ENCODE measurements at regions not wholly inside any gene's neighbourhood (a gene's known extent, or its start where the extent isn't known, plus 50 kb on each side); places are given as distances from the start of the nearest gene placed in this dataset.

GRCh38 chr2:82690757-82691411 lies 1768.2 kb downstream of the SUCLG1 start:
- intact Hi-C loops (cut with DNase I) = no loop called here

GRCh38 chr2:82675186-82675585 lies 1783.9 kb downstream of the SUCLG1 start:
- DNase-seq (ENCODE audit: low spot score) = no peak
- intact Hi-C loops (cut with DNase I) = no loop called here

More at GRCh38 chr2:82690757-82691411, 1768.2 kb downstream of the SUCLG1 start:
- DNase-seq (ENCODE audit: low spot score) = no peak

- intact Hi-C loops (cut with DNase I) = no loop called here
- no peak for DNase-seq (ENCODE audit: low spot score)
These were observed 1784.4 kb downstream of the SUCLG1 start for GRCh38 chr2:82674652-82675051.

- intact Hi-C loops (cut with DNase I) = no loop called here
These were observed 1791.6 kb downstream of the SUCLG1 start for GRCh38 chr2:82667491-82667890.

GRCh38 chr2:82665691-82666090 lies 1793.4 kb downstream of the SUCLG1 start:
- DNase-seq (ENCODE audit: low spot score) = no peak
- intact Hi-C loops (cut with DNase I) = no loop called here

More at GRCh38 chr2:82667491-82667890, 1791.6 kb downstream of the SUCLG1 start:
- DNase-seq (ENCODE audit: low spot score) = no peak

- DNase-seq (ENCODE audit: low spot score) = no peak
- intact Hi-C loops (cut with DNase I) = no loop called here
These were observed 1802.0 kb downstream of the SUCLG1 start for GRCh38 chr2:82657106-82657505.

GRCh38 chr2:82656420-82656819 lies 1802.7 kb downstream of the SUCLG1 start:
- intact Hi-C loops (cut with DNase I) = no loop called here
- DNase-seq (ENCODE audit: low spot score) = no peak

- intact Hi-C loops (cut with DNase I) = no loop called here
- DNase-seq (ENCODE audit: low spot score) = no peak
These were observed 1807.0 kb downstream of the SUCLG1 start for GRCh38 chr2:82652117-82652516.

GRCh38 chr2:82650038-82650437 lies 1809.0 kb downstream of the SUCLG1 start:
- no peak for DNase-seq (ENCODE audit: low spot score)
- intact Hi-C loops (cut with DNase I) = no loop called here

GRCh38 chr2:82641598-82642180 lies 1817.4 kb downstream of the SUCLG1 start:
- intact Hi-C loops (cut with DNase I) = no loop called here

GRCh38 chr2:82636402-82637020 lies 1822.6 kb downstream of the SUCLG1 start:
- no peak for DNase-seq (ENCODE audit: low spot score)
- intact Hi-C loops (cut with DNase I) = no loop called here

More at GRCh38 chr2:82641598-82642180, 1817.4 kb downstream of the SUCLG1 start:
- DNase-seq (ENCODE audit: low spot score) = no peak

- intact Hi-C loops (cut with DNase I) = no loop called here
- no peak for DNase-seq (ENCODE audit: low spot score)
These were observed 1860.1 kb downstream of the SUCLG1 start for GRCh38 chr2:82599021-82599420.

- no peak for DNase-seq (ENCODE audit: low spot score)
- intact Hi-C loops (cut with DNase I) = no loop called here
These were observed 1862.5 kb downstream of the SUCLG1 start for GRCh38 chr2:82596581-82596980.

GRCh38 chr2:82591718-82592117 lies 1867.4 kb downstream of the SUCLG1 start:
- intact Hi-C loops (cut with DNase I) = no loop called here
- no peak for DNase-seq (ENCODE audit: low spot score)

- no peak for DNase-seq (ENCODE audit: low spot score)
- intact Hi-C loops (cut with DNase I) = no loop called here
These were observed 1882.4 kb downstream of the SUCLG1 start for GRCh38 chr2:82576656-82577055.

GRCh38 chr2:82539280-82539621 lies 1919.8 kb downstream of the SUCLG1 start:
- intact Hi-C loops (cut with DNase I) = no loop called here
- no peak for DNase-seq (ENCODE audit: low spot score)

- intact Hi-C loops (cut with DNase I) = no loop called here
- DNase-seq (ENCODE audit: low spot score) = no peak
These were observed 1920.3 kb downstream of the SUCLG1 start for GRCh38 chr2:82538590-82539279.

GRCh38 chr2:82528288-82528687 lies 1930.8 kb downstream of the SUCLG1 start:
- intact Hi-C loops (cut with DNase I) = no loop called here

GRCh38 chr2:82527124-82527523 lies 1932.0 kb downstream of the SUCLG1 start:
- DNase-seq (ENCODE audit: low spot score) = no peak
- intact Hi-C loops (cut with DNase I) = no loop called here

More at GRCh38 chr2:82528288-82528687, 1930.8 kb downstream of the SUCLG1 start:
- no peak for DNase-seq (ENCODE audit: low spot score)

- intact Hi-C loops (cut with DNase I) = no loop called here
- DNase-seq (ENCODE audit: low spot score) = no peak
These were observed 1932.8 kb downstream of the SUCLG1 start for GRCh38 chr2:82526277-82526676.
